GM18873 (cell line): ENCODE measurements at regions not wholly inside any gene's neighbourhood (a gene's known extent, or its start where the extent isn't known, plus 50 kb on each side); places are given as distances from the start of the nearest gene placed in this dataset.
A peak's percentile ranks its signal among the peaks of the same experiment; 100 is the strongest.

Source experiments
- ATAC-seq: cut with Tn5 transposase; IDR thresholded peaks from one replicate; pipeline ENCODE4 v1.9.1; 2021; ENCODE audit warnings: mild to moderate bottlenecking, moderate library complexity, moderate number of reproducible peaks; ENCODE audit not compliant: unreplicated experiment, low FRiP score

DNA sequence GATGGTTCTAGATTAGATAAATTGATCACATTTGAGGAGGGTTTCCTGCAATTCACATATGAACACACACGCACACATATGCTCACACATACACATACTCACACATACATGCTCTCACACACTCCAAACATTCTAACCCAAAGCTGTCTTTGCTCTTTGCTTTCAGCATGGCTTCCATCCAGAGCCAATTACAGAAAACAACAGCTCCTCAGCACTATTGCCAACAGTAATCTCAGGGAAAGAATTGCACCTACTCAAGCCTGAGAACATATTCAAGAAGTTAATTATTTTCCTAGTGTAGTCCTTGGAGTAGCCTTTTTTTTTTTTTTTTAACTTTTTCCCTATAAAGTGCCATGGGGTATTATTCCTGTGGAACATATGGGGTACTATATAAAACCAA is 246.9 kb upstream of the PARD3B start:
- ATAC-seq = no peak

DNA sequence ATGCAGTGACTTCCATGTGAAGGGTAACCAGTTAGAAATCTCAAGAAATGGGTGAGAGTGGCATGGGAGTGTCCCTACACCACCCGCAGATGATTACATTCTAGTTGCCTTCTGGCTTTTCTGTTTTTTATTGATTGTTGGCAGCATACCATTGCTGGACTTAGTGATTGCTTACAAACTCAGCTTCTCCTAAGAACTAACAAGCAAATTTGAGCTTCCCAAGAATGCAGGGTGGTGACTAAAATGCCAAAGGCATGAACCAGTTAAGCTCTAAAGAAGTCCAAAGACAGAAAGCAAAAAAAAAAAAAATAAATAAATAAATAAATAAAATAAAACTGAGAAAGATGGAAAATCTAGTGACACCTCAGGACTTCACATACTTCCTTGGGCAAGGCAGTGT is 245.5 kb upstream of the PARD3B start:
- no peak for ATAC-seq

DNA sequence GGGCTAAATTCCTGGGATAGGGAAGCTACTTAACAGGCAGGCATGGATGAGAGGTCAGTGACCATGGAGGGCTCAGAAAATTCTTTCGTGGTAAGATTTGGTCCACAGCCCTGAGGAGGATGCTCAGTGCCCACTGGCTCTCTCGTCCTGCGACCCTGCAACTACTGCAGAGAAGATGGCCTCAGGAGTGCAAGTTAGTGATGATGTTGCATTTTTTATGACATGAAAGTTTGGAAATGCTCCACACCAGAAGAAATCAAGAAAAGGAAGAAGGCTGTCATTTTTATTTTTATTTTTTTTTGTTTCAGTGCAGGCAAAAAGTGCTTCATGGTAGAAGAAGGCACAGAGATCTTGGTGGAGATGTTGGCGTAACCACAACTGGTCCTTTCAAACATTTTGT is 238.6 kb upstream of the PARD3B start:
- ATAC-seq = no peak

DNA sequence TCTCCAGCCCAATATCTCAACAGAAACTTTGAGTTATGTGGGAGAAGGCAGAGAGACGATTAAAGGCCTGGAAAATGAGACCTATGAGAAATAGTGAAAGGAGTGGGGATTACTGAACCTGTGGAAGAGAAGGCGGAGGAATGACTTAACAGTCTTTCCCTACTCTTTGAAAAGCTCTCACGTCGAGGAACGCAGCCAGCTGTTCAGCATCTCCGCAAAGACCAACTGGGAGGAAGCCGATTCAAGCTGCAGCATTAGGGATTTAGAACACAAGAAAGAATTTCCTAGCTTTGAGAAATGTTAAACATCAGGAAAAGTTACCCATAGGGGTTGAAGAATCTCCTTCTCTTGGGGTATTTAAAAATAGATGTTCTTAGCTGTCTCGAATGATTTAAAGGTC is 233.2 kb upstream of the PARD3B start:
- no peak for ATAC-seq

DNA sequence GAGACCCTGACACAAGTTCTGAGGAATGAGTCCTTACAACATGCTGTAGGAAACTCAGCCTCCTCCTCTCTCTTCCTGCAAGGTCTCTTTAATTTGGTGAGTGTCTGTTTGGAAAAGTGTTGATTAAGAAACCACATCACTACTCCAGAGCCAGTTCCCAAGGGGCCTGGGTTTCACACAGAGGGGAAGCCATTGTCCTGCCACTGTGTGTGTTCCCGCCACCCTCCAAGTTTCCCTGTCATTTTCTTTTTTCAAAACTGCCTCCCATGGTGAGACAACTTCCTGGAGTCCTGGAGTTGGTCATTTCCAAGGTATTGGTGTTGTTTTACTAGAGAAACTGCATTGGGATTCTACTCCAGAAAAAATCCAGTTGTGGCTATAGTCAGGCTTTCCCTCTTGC is 232.0 kb upstream of the PARD3B start:
- ATAC-seq = no peak

DNA sequence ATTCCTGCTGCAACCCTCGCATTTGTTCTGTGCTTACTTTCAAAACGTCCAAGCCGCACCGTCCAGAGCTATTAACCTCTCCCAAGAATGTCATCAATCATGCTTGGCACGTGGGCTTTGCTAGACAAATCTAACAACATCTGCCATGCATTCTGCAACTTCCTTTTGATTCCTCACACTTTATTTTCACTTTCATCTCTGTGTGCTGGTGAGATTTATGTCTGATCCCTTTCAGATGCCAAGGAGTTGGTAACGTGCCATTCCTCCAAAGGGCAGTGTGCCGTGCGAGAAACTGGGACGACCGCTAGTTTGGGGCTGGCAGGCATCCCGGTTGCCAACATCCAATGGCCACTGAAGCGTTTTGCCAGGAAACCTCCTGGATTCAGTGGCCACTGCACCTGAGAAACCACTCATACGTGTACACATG is 230.0 kb upstream of the PARD3B start:
- no peak for ATAC-seq

DNA sequence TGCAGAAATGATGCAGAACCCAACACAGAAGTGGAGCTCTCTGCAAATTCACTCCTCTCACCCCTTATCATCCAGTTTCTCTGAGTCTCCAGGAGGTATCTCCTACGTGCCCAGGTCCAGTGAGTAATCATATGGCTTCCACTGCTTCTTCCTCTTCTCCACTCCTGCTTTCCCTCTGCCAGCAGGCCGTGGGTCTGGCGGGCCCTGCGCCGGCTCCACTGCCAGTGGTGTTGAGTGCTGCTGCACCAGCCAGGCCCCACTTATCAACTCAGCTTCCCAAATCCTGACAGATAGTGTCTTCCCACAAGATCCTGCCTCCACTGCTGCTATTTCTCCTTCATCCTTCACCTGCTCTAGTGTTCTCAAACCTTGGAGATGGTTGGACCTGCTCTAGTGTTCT is 227.6 kb upstream of the PARD3B start:
- no peak for ATAC-seq

DNA sequence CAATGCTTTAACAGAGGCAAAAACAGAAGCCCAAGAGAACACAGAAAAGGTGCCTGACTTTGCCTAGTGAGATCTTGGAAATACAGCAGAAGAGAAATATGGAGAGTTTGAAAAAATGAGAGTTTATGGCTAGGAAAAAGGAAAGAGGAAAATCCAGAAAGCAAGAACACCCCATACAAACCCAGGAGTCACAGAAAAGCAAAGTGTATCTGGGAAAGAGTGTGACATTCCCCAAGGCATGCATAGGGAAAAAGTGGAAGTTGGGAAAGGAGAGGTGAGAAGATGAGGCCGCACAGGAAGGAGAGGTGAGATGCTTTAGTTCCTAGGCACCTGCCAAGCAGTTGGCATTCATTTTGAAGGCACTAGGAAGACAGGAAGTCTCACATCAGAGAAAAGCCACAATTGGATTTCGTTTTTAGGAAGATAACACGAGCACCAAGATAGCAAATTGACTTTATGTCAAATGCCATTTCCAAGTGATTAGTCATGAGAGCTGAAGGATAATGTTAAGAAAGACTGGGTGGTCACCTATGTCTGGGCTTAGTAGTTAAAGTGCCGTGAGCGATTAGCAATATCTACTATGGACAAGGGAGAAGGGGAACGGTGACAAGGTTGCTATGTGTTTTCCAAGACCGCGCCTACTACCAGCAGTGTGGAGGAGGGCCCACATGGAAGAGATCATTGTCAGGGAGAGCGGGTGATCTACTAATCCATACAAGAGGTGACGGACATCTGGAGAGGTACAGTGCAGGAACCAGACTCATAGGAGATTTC is 224.1 kb upstream of the PARD3B start:
- ATAC-seq = no peak

DNA sequence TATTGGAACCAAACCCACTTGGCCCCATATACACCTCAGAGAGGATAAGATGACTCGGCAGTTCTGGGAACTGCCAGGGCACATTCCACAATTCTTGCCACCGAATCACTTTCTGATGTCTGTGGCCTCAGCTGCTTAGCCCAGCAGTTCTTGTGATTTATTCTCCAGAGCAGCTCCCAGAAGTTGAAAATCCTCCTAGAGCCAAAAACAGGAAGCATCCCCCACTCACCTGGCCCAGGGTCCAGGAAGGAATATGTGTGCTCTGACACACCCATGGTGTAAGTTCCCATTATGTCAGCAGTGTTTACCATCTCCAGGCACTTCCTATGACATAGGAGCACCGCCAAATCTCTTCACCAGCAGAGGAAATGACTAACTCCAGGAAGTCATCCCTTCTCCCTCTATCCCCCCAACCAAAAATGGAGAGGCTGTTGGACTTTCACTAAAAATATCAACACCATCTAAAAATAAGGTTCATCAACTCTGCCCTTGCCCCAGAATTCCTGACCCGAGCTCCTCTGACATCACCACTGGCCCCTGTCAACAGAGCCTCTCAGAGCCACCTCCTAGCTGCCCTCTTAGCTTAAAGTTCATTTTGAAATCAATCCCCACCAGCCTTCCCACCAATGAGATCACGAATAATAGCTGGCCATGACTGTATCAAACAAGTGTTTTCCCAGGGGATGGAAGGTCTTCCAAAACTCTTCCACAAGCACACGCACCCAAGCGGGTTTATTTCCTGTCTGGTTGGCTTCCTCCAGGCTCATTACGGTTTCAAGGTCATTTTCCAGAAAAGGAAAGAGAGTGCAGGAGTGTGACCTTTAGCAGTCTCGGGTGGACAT is 223.1 kb upstream of the PARD3B start:
- ATAC-seq = no peak

DNA sequence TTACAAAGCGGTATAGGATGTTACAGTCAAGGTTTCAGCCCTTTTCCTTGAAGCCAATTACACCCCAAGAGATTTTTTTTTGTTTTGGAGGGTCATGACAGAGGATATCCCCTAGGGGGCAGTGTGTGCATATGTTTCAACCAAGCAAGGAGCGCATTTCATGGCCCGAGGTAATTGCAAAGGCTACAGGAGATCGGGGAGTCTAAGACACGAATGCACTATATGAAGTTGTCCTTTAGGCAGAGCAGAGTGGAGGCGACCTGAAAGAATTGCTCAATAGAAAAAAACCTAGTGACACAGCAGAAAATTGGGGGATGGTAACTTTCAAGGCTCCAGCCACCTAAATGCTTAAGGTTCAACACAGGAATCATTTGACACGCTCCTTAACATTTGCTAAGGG is 219.8 kb upstream of the PARD3B start:
- ATAC-seq = peak; percentile 84

DNA sequence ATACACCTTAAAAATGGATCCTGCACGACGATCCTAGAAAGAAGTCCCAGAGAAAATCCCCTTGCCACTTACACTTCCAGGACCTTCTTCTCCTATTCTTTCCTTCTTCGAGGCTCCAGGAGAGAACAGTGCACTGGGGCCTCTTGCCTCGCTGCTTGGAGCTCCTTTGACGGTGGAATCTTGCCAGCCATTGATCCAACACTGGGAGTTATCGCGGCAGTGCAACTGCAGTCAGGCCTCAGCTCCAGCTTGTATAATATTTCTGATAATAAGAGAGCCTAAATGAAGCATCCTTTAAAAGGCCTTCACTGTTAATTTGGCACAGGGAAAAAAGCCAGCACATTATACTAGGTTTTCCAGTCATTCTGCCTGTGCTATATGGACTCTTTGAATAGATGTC is 216.9 kb upstream of the PARD3B start:
- ATAC-seq = no peak

DNA sequence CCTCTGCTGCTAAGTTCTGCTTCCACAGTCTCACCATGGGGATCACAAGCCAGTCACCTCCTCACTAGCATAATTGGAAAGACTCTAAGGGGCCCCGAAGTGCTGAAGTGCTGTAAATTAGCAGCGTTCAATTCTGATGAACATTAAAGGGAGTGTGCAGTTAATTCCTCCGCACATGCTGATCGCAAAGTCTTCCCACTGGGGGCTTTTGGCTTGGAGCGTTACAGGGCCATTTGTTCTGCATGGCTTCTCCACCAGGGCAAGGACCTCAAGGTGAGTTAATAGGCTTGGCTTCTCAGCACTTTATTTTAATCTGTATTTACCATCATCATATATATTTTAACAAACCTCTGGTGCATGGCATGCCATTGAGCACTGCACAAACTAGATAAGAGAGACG is 216.3 kb upstream of the PARD3B start:
- ATAC-seq = no peak

DNA sequence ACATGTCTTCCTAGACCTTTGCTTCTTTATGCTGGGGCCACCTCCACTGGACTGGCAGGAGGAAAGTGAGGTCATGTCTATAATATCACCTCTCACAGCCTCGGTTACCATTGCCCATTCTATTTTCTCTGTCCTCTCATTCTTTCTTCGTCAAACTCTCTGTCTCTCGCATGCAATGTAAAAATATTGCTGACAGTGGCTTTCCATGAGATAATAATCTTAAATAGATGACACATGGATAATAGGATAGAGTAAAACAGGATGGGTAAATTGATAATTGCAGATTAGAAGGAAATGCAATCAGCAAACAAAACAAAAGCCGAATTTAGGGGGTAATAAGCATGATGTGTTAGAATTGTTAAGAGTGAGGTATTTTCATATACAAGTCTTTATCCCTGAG is 215.7 kb upstream of the PARD3B start:
- ATAC-seq = no peak

DNA sequence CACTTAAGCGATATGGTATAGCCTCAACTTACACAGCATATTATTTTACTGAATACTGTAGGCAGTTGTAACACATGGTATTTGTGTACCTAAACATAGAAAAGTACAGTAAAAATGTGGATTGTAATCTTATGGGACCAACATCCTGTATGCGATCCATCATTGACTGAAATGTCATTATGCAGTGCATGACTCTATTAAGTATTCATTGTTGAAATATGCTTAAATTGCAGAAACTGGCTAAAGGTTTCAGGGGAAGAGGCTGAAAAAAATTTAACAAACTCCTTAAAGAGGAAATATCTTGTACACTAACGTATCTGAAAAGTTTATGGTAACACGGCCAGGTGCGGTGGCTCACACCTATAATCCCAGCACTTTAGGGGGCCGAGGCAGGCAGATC is 214.1 kb upstream of the PARD3B start:
- no peak for ATAC-seq

DNA sequence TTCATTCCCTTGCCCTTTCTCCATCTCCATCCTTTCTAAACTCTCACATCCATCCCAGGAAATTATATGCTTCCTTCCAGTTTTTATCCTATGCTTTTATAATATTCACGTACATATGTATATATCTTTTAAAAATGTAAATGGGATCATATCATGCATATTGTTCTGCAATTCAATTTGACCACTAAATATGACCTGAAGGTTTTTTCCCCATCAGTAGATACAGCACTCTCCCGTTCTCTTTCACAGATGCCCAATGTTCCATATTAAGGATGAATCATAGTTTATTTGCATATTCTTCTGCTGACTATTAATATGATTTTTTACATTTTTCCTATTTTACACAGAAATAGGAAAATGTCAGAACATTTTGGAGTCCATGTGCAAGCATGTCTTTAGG is 213.3 kb upstream of the PARD3B start:
- no peak for ATAC-seq

DNA sequence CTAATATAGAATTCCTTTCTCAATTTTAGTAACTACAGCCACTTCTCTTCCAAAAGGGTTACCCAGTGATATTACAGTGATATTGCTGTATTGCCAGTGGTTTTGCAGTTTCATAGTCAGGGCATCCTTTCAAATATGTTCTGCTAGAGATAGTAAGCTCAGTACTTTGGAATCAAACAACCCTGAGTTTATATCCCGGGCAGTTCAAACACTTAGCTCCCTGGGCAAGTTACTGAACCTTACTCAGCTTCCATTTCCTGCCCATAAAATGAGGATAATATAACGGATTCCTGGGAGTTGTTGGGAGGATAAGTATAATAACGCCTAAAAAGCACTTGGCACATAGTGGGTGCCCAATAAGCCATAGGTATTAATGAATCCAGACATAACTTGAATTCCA is 212.6 kb upstream of the PARD3B start:
- ATAC-seq = no peak

DNA sequence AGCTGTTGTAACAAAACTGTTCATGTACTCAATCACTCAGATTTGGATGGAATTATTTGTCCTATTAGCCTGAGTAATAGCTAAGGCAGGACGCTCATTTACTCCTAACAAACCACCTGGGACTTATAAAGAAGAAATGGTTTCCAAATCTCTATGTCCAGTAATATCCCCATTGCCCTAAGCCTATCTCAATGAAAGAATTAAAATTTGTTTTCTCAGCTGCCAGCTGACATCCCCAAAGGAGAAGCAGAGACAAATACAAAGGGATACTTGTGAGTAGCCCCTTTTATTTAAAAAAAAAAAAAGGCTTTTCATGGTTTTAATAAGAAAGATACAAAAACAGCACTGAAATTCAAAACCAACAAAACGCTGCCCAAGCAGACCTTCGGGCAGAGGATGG is 211.4 kb upstream of the PARD3B start:
- ATAC-seq = no peak

DNA sequence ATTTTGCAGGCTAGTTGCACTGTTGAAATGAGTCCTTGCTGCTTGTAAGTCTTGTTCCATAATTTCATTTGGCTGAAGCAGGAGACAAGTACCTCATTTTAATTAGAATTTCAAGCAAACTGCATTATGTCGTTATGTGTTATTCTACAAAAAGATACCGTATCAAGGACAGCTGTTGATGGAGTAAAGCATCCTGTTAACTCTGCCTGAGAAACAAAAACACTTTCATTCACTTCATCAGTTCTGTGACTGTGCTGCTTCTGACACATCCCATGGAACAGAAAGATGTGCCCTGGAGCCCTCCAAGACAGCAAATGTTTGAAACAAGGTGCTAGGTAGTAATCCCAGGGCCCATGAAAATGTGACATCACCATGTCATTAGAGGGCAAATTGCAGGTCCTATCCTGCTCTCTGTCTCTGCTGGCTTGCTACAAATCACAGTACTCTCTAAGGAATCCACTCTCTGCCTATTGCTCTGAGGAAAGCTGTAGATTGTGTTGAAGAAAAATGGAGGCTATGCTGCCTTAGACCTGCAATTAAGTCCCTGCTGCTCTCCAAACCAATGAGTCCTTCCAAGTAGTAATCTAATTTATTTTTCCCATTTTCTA is 209.7 kb upstream of the PARD3B start:
- no peak for ATAC-seq

DNA sequence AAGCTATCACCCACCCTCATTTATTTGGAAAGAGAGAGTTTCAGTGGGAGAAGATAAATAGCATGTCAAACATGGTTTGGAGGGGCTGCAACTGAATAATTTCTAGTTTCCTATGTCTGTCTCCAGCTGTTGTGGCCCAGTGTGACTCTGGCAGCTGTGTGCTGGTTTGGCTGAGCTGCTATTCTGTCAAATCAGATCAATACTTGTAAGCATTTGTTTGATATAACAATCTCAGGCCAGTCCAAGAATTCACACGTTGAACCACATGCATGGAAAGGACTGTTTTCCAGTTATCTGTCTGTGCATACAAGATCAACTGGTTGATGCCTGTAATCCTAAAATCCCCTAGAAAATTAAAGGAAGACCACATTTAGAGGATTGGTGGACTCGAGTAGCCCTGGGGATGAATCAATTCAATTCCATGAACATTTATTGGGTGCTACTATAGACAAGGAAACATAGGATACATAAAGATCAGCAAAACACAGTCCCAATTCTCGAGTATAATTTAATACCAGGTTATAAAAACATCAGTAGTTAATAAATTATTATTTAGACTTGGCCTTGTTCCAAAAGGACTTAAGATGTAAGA is 209.0 kb upstream of the PARD3B start:
- ATAC-seq = no peak

DNA sequence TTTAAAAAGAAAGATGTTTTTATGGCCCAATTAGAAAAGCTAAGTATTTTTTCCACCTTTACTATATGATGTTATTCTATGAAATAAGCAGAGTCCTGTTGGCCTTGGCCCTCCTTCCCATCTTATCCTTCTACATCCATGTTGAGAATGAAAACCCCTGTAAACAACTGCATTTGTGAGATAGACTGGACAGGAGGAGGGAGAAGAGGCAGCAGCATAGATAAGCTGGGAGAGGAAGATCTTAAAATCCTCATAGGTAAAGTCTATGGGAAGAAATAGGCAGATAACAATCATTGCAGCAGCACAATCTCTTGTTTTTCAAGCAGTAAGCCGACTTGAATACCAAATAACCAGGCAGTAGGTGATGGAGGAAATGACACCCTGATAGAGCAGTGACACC is 207.6 kb upstream of the PARD3B start:
- ATAC-seq = no peak

DNA sequence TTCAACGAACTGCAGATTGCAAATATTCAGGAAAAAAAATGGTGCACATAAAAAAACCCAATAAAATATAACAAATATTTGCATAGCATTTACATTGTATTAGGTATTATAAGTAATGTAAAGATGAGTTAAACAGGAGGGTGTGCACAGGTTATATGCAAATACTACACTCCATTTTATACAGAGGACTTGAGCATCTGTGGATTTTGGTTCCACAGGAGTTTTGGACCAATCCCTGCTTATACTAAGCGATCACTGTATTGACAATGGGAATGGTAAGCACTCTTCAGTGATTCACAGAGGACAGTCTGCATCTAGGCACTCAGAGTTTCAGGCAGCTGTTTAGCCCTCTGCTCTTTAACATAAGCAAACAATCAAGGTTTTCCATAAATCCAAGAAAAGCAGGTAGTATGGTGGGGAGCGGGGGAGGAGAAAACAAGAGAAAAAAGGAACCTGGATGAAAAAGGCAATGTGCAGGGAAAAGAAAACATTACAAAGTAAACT is 206.0 kb upstream of the PARD3B start:
- no peak for ATAC-seq
